AG10803 (cell line): ENCODE measurements at regions not wholly inside any gene's neighbourhood (a gene's known extent, or its start where the extent isn't known, plus 50 kb on each side); places are given as distances from the start of the nearest gene placed in this dataset.

Experiments used
- DNase-seq: peaks from one replicate; pipeline ENCODE4 v3.0.0; 2010; ENCODE audit warnings: low read depth
- H3K4me3 ChIP-seq: 2 replicates; pipeline ENCODE4 v1.5.1; 2011; ENCODE audit warnings: mild to moderate bottlenecking, low read length, control low read depth
- TF ChIP-seq, protein P1 (sequence below): conservative IDR thresholded peaks from 2 replicates; pipeline ENCODE4 v1.5.1; 2011; ENCODE audit warnings: mild to moderate bottlenecking, low read length, control low read depth, inconsistent platforms

DNA sequence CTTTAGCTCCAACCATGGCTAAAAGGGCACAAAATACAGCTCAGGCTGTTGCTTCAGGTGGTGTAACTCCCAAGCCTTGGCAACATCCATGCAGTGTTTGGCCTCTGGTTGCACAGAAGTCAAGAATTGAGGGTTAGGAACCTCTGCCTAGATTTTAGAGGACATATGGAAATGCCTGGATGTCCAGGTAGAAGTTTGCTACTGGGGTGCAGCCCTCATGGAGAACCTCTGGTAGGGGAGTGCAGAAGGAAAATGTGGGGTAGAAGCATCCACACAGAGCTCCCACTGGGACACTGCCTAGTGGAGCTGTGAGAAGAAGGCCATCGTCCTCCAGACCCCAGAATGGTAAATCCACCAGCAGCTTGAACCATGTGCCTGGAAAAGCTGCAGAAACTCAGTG, 1453.8 kb upstream of the EYS start:
- no peak overlapping the region for H3K4me3 ChIP-seq
- TF ChIP-seq, protein P1, sequence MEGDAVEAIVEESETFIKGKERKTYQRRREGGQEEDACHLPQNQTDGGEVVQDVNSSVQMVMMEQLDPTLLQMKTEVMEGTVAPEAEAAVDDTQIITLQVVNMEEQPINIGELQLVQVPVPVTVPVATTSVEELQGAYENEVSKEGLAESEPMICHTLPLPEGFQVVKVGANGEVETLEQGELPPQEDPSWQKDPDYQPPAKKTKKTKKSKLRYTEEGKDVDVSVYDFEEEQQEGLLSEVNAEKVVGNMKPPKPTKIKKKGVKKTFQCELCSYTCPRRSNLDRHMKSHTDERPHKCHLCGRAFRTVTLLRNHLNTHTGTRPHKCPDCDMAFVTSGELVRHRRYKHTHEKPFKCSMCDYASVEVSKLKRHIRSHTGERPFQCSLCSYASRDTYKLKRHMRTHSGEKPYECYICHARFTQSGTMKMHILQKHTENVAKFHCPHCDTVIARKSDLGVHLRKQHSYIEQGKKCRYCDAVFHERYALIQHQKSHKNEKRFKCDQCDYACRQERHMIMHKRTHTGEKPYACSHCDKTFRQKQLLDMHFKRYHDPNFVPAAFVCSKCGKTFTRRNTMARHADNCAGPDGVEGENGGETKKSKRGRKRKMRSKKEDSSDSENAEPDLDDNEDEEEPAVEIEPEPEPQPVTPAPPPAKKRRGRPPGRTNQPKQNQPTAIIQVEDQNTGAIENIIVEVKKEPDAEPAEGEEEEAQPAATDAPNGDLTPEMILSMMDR: no peak
- no peak for DNase-seq

DNA sequence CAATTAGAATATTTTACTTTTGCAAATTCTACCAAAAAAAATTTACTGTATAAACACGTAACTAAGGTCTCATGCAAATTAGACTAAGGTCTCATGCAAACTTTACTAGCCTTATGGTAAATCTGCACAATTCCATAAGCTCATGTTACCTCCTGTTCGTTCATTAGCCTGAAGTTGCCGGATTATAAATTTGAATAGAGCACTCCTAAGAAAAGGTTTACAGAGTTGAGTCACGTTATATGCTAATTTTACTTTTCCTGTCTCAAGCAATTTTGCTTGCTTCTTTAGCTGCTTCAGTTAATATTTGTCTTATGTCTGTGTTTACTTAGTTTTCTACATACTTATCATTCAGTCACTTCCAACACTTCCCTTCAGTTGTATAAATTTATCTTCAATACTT, 1434.0 kb upstream of the EYS start:
- DNase-seq: no peak
- TF ChIP-seq, protein P1: no peak
- no peak overlapping the region for H3K4me3 ChIP-seq

DNA sequence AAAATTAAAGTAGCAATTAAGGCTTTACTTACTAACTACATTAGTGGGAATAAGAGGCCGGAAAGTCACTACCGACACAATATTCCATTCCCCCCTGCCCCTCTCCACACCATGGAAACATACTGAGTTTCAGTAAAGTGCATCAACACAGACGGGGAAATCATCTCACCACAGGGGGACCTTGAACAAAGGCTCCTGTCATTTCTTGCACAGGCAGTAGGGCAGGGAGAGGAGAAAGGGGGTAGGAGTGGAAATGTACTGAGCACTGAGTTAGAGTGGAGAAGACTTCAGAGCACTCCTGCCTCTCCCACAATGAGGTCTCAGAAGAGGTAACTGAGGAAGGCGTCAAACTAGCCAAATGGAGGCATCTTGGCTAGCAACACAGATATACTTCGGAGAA, 1426.9 kb upstream of the EYS start:
- DNase-seq: no peak
- TF ChIP-seq, protein P1: no peak
- no peak overlapping the region for H3K4me3 ChIP-seq

DNA sequence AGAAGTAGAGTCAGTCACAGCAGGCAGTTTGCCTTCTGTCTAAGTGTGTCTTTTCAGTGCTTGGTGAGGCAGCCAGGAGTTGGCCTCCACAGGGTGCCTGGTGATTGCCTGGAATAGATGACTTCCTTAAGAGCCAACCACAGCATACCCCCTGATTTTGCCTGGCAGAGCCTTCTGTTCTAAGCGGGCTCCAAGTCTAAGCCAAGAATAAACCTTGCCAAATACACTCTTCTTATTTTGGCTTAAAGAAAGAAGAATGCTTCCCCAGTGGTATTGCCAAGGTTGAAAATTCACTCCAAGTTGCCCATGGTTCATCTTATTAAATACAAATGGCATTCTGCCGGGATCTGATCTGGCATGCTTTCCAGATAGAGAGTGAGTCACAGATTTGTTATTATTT, 1424.8 kb upstream of the EYS start:
- no peak overlapping the region for H3K4me3 ChIP-seq
- DNase-seq: no peak
- TF ChIP-seq, protein P1: no peak

DNA sequence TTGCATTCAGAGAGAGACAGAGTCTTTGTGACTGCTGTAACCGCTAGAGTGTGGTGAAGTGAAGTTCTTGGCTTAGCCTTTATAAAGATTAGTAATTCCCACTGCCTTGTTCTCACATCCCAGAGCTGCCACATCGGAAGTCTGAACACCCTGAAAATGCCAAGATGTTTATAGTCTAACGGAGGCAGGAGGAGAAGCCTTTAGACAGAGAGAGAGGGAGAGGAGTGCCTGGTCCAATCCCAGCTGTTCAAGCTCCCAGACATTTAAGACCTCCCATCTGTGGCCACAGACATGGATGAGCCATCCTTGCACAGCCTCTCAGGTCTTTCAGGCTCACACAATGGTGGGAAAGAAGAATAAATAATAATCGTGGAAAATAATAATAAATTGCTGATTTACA, 1422.8 kb upstream of the EYS start:
- H3K4me3 ChIP-seq: no peak overlapping the region
- no peak for DNase-seq
- TF ChIP-seq, protein P1: no peak

DNA sequence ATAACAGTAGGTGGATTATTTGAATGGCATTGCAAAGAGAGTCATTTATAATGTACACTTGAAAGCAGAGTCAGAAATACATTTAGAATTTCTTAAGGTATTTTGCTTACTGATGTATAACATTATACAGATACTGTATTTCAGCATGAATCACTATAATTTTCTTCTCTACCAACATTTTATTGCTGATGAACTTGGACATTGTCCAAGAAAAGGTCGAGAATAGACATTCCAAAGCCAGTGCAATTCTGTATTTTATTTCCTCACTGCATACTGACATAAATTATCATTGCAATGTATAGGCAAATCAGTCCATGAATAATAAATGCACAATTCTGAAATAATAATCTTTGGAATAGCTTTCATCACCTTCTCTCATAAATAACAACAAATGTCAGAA, 1420.0 kb upstream of the EYS start:
- DNase-seq: no peak
- no peak overlapping the region for H3K4me3 ChIP-seq
- TF ChIP-seq, protein P1: no peak

DNA sequence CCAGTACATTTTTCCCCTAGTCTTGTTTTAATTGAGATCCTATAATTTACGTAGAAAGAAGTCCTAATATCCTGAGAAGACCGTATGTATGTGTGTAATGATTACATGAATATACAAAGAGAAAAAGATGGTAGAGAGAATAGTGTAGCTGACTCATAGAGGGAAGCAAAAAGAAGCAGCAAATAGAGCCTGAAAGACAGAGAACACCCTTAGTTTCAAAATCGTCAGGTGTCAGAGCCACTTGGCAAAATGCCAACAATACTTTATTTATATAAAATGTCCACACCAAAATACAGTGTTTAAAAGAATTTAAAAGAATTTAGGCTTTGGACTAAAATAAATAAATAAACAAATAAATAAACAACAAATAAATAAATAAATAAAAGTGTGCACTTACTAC, 1414.1 kb upstream of the EYS start:
- no peak overlapping the region for H3K4me3 ChIP-seq
- no peak for DNase-seq
- TF ChIP-seq, protein P1: no peak
